ENCODE measurements at regions not wholly inside any gene's neighbourhood (a gene's known extent, or its start where the extent isn't known, plus 50 kb on each side); places are given as distances from the start of the nearest gene placed in this dataset.

DNA sequence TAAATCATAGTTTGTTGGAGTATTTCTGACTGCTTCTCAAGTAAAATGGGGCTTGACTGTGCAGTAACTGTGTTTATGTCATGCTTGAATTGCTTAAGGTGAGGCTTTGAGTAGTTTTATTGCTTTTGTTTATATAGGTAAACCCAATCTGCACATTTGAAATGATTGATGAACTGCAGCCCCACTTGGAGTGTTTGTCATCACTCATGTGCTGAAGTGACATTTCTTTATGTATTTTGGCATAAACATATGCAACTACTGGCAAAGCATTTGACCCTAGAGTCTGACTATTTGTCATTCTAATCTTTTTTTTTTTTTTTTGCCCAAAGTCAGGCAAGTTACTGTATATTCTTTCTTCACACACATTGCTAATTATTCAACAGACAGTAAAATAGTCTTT is 491.4 kb upstream of the POU3F2 start:
- Histone ChIP-seq H3K9me3 (ENCODE audit: insufficient read depth in 2 of 2, low read depth in 1 of 2, low read length in 1 of 2) (no peaks in the 10 kb centered on the region), H2AFZ (ENCODE audit: low read length) (no peak overlapping the region), H4K91ac (replicated peaks; ENCODE audit: insufficient read length, low read length) (no peak overlapping the region), H4K20me1 (replicated peaks in 1 of 2; ENCODE audit: control insufficient read depth in 1 of 2, insufficient read depth in 2 of 2, low read length in 2 of 2) (no peaks in the 10 kb centered on the region), H3K4ac (replicated peaks; ENCODE audit: insufficient read length, low read depth, low read length) (no peak overlapping the region), H4K8ac (ENCODE audit: extremely low read depth, insufficient read depth, low read length) (no peak overlapping the region), H3K79me1 (ENCODE audit: low read depth, low read length) (no peaks in the 10 kb centered on the region), H2BK120ac (replicated peaks; ENCODE audit: low read depth, low read length) (no peak overlapping the region), H3K23me2 (ENCODE audit: low read depth, low read length) (no peaks in the 10 kb centered on the region), H3K36me3 (ENCODE audit: control insufficient read depth in 2 of 4, insufficient read depth in 4 of 4, low read length in 3 of 4) (no peaks in the 10 kb centered on the region), H3K4me1 (replicated peaks in 1 of 4; ENCODE audit: control insufficient read depth in 3 of 4, insufficient read depth in 4 of 4, low read length in 3 of 4) (no peaks in the 10 kb centered on the region), H3K4me2 (ENCODE audit: insufficient read depth in 1 of 2, low read depth in 2 of 2, low read length in 2 of 2) (no peak overlapping the region), H3K4me3 (ENCODE audit: extremely low read depth in 1 of 4, insufficient read depth in 2 of 4, low read depth in 3 of 4, low read length in 4 of 4) (no peak overlapping the region), H3K79me2 (ENCODE audit: control insufficient read depth in 1 of 2, insufficient read depth in 2 of 2, low read length in 2 of 2) (no peaks in the 10 kb centered on the region), H2BK12ac (ENCODE audit: low read depth, low read length) (no peak overlapping the region), H3K18ac (ENCODE audit: extremely low read depth, low read length) (no peak overlapping the region), H2BK15ac (ENCODE audit: low read length) (no peak overlapping the region), H3K9ac (replicated peaks in 1 of 4; ENCODE audit: extremely low read depth in 1 of 4, low read depth in 3 of 4, low read length in 3 of 4) (no peak overlapping the region), H4K5ac (ENCODE audit: insufficient read length, low read depth, low read length) (no peak overlapping the region), H3K27ac (ENCODE audit: low read depth, low read length) (no peak overlapping the region), H3K23ac (ENCODE audit: insufficient read length) (no peak overlapping the region), H3K14ac (ENCODE audit: insufficient read length) (no peak overlapping the region), H2BK20ac (ENCODE audit: low read length) (no peak overlapping the region), H3K27me3 (replicated peaks in 1 of 4; ENCODE audit: control insufficient read depth in 3 of 4, extremely low read depth in 1 of 4, insufficient read depth in 3 of 4, low read length in 3 of 4) (no peaks in the 10 kb centered on the region), H3K56ac (replicated peaks; ENCODE audit: insufficient read length, low read depth, low read length) (no peak overlapping the region), H2BK5ac (ENCODE audit: low read depth, low read length) (no peak overlapping the region), H2AK5ac (ENCODE audit: low read depth, low read length) (no peak overlapping the region)
- FAIRE-seq (no peak), DNase-seq (ENCODE audit: low read depth in 1 of 2, low spot score in 2 of 2) (no peak)
- TF ChIP-seq BACH1 (IDR thresholded peaks at IDR 0.05; ENCODE audit: low read length), result no peak
- TF ChIP-seq FOSL1 (IDR thresholded peaks at IDR 0.05; ENCODE audit: insufficient read depth, low read depth, low read length), result no peak
- TF ChIP-seq, protein P1, sequence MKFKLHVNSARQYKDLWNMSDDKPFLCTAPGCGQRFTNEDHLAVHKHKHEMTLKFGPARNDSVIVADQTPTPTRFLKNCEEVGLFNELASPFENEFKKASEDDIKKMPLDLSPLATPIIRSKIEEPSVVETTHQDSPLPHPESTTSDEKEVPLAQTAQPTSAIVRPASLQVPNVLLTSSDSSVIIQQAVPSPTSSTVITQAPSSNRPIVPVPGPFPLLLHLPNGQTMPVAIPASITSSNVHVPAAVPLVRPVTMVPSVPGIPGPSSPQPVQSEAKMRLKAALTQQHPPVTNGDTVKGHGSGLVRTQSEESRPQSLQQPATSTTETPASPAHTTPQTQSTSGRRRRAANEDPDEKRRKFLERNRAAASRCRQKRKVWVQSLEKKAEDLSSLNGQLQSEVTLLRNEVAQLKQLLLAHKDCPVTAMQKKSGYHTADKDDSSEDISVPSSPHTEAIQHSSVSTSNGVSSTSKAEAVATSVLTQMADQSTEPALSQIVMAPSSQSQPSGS (IDR thresholded peaks at IDR 0.05; ENCODE audit: low read length), result no peak
- no peak for TF ChIP-seq MAFK (IDR thresholded peaks at IDR 0.05; ENCODE audit: low read depth, low read length)
- TF ChIP-seq SIX5 (IDR thresholded peaks at IDR 0.05; ENCODE audit: low read depth, low read length), result no peak
- TF ChIP-seq TCF12 (IDR thresholded peaks at IDR 0.05; ENCODE audit: low read depth, low read length), result no peak
- TF ChIP-seq EGR1 (IDR thresholded peaks at IDR 0.05; ENCODE audit: borderline replicate concordance, low read depth, low read length), result no peak
- TF ChIP-seq BCL11A (IDR thresholded peaks at IDR 0.05; ENCODE audit: low read depth in 2 of 2, low read length in 2 of 2), result no peak
- no peak for TF ChIP-seq KDM1A (IDR thresholded peaks at IDR 0.05; ENCODE audit: borderline replicate concordance, low read length)
- no peak for TF ChIP-seq HDAC2 (IDR thresholded peaks at IDR 0.05; ENCODE audit: borderline replicate concordance in 1 of 2, low read depth in 2 of 2, low read length in 2 of 2)
- no peak for TF ChIP-seq RXRA (IDR thresholded peaks at IDR 0.05; ENCODE audit: insufficient read depth, low read depth, low read length)
- TF ChIP-seq USF2 (IDR thresholded peaks at IDR 0.05; ENCODE audit: low read length), result no peak
- no peak for TF ChIP-seq SP4 (IDR thresholded peaks at IDR 0.05; ENCODE audit: low read length)
- CTCF ChIA-PET (ENCODE audit: partially characterized antibody), result no interaction called here
- POLR2A ChIA-PET (ENCODE audit: partially characterized antibody), result no interaction called here
